HG02870 (cell line): ENCODE measurements at regions not wholly inside any gene's neighbourhood (a gene's known extent, or its start where the extent isn't known, plus 50 kb on each side); places are given as distances from the start of the nearest gene placed in this dataset.

Experiments used
- ATAC-seq: cut with Tn5 transposase; IDR thresholded peaks from one replicate; pipeline ENCODE4 v1.9.1; 2021; ENCODE audit warnings: mild to moderate bottlenecking, moderate library complexity; ENCODE audit not compliant: unreplicated experiment

- ATAC-seq: no peak
Measured at GRCh38 chr18:67381608-67382150, 134.8 kb downstream of the DSEL start.

- ATAC-seq: no peak
Measured at GRCh38 chr18:67380867-67381266, 135.7 kb downstream of the DSEL start.

- no peak for ATAC-seq
Measured at GRCh38 chr18:67379981-67380380, 136.5 kb downstream of the DSEL start.

- ATAC-seq: no peak
Measured at GRCh38 chr18:67376372-67376771, 140.1 kb downstream of the DSEL start.

- no peak for ATAC-seq
Measured at GRCh38 chr18:67373636-67374035, 142.9 kb downstream of the DSEL start.

GRCh38 chr18:67367540-67367939 is 149.0 kb downstream of the DSEL start:
- ATAC-seq: no peak

GRCh38 chr18:67363694-67364093 is 152.8 kb downstream of the DSEL start:
- ATAC-seq: no peak

- no peak for ATAC-seq
Measured at GRCh38 chr18:67362906-67363305, 153.6 kb downstream of the DSEL start.

GRCh38 chr18:67359873-67360838 is 156.4 kb downstream of the DSEL start:
- ATAC-seq: peak; percentile 84

- ATAC-seq: no peak
Measured at GRCh38 chr18:67358947-67359346, 157.6 kb downstream of the DSEL start.

GRCh38 chr18:67354692-67355091 is 161.8 kb downstream of the DSEL start:
- no peak for ATAC-seq

- ATAC-seq: no peak
Measured at GRCh38 chr18:67354091-67354490, 162.4 kb downstream of the DSEL start.

GRCh38 chr18:67347438-67347837 is 169.1 kb downstream of the DSEL start:
- ATAC-seq: no peak

GRCh38 chr18:67342159-67342558 is 174.4 kb downstream of the DSEL start:
- no peak for ATAC-seq

- no peak for ATAC-seq
Measured at GRCh38 chr18:67337696-67338095, 178.8 kb downstream of the DSEL start.

GRCh38 chr18:67331857-67332256 is 184.7 kb downstream of the DSEL start:
- no peak for ATAC-seq

GRCh38 chr18:67319109-67319508 is 197.4 kb downstream of the DSEL start:
- no peak for ATAC-seq

- ATAC-seq: no peak
Measured at GRCh38 chr18:67318651-67319050, 197.9 kb downstream of the DSEL start.

- ATAC-seq: no peak
Measured at GRCh38 chr18:67310826-67311225, 205.7 kb downstream of the DSEL start.

GRCh38 chr18:67308819-67309218 is 207.7 kb downstream of the DSEL start:
- no peak for ATAC-seq

- ATAC-seq: no peak
Measured at GRCh38 chr18:67305466-67305865, 211.1 kb downstream of the DSEL start.

GRCh38 chr18:67302043-67302442 is 214.5 kb downstream of the DSEL start:
- no peak for ATAC-seq
